GM19395 (cell line): ENCODE measurements at regions not wholly inside any gene's neighbourhood (a gene's known extent, or its start where the extent isn't known, plus 50 kb on each side); places are given as distances from the start of the nearest gene placed in this dataset.
"Not testable (repeated sequence)": the region's sequence is repeated elsewhere in the genome, so short reads cannot be mapped to it uniquely, and the experiment has no call there.

Experiments used
- ATAC-seq: cut with Tn5 transposase; IDR thresholded peaks from one replicate; pipeline ENCODE4 v1.9.1; 2021; ENCODE audit warnings: mild to moderate bottlenecking, moderate library complexity; ENCODE audit not compliant: unreplicated experiment

GRCh38 chrX:25807022-25807421 is 331.1 kb upstream of the MAGEB18 start:
- no peak for ATAC-seq

DNA sequence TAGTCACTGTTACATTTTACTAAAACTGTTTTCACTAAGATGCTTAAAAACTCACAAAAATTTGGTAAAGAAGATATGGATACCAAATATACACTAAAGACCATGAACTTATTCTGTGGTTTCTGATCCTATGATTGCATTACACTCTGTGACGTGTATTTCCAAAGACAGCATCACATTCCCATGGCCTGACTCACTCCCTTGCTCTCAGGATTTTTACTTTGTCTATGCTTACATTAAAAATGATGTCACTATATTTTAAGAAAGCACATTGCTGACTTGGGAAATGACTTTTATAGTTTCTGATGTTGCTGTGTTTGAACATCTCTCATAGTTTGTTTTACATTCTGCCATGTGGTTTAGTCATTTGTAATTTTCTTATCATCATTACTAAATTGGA is 327.9 kb upstream of the MAGEB18 start:
- no peak for ATAC-seq

DNA sequence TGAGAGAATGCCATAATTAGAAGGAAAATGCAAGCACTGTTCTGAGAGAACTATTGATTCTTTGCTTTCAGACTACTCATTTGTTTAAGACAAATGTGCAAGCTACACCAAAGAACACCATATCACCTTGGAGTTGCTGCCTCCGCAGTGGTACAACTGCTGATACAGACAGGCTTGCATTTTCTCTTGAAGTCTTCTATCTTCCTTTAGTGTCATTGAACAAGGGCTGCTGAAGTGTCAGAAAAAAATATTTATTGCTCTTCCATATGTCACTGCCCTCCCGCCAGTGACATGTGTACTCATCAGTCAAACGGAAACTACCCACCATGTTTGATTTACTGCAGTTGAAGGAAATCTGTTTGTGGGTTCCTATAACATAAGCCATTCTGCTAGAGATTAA is 318.3 kb upstream of the MAGEB18 start:
- no peak for ATAC-seq

GRCh38 chrX:25851141-25851540 is 287.0 kb upstream of the MAGEB18 start:
- ATAC-seq: no peak

DNA sequence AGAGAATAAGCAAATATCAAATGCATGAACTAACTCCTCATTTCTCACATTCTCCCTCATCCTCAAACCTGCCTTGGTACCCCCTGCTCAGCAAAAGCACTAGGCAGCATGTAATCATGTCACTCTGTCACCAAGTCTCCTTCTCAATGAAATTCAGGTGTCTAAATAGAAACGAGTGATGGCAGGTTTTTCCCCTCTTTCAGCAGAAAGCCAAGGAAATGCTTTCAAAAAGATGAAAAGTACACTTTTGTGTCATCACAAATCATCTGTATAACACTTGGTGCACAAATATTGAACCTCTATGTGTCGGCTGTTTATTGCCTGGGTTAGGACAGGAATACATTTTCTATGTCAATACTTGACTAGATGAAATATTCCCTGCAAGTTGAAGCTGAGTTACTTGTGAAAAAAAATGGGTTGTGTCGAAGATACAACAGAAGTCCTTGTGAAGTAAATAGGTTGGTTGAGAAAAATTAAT is 285.1 kb upstream of the MAGEB18 start:
- no peak for ATAC-seq

DNA sequence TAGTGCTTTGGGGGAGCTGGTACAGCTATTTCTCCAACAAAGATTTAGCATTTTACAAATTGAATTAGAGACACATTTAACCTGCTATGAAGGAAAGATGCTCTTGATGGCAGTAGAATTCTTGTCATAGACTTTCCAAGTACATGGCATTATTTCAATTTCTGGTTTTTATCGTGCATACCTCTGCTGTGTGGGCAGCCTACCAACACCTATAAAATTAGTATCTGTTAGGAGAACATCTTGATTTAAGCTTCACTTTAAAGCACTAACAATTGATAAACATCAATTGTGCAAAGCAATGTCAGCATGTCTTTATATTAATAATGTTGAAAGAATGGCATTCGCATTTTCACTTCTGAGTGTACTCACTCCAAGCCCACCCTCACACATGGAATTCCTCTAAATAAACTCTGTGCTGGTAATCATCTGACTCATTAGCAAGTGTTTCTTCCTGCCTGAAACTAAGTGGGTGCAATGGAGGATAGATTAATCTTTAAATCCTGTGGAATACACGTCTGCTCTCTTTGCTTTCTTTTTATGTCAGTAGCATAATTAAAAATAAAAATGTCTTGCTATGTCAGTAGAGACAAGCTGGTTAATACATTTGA is 279.8 kb upstream of the MAGEB18 start:
- ATAC-seq: no peak

DNA sequence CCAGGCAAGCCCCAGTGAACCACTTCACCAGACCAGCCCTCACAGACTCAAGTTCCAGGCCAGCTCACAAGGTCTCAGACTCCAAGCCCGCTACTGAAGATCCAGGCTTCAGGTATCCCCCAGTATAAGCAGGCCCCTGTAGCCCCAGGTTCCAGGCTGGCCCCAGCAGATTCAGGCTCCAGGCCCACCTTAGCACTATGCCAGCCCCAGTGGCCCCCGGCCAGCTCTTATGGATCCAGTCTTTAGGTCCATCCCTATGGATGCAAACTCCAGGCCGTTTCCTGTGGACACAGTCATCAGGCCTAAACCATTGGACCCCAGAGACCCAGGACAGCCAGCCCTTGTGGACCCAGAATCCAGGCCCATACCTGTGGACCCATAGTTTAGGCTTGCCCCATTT is 277.8 kb upstream of the MAGEB18 start:
- no peak for ATAC-seq

GRCh38 chrX:25869761-25870160 is 268.4 kb upstream of the MAGEB18 start:
- no peak for ATAC-seq

DNA sequence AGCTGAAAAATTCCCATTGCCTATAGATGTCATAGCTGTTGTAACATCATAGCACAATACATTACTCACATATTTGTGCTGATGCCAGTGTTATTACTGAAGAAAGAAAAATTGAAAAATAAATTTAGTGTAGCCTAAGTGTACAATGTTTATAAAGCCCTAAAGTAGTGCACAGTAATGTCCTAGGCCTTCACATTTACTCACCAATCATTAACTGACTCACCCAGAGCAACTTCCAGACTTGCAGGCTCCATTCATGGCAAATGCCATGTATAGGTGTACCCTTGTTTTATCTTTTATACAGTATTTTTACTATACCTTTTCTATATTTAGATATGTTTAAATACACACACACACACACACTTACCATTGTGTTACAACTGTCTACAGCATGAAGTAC is 265.4 kb upstream of the MAGEB18 start:
- ATAC-seq: no peak

DNA sequence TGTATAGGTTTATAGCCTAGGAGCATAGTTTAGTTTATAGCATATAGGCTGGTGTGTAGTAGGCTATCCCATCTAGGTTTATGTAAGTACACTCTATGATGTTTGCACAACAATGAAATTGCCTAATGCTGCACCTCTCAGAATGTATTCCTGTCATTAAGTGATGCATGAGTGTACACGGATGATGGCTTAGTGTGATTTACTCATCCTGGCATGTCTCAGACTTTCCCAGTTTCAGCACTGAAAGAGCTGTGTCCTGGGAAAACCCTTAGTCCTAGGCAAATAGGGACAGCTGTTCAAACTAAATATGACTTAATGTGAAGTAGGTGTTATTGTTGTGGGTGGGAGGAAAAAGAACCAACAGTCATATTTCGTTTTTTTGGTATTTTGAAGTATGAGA is 264.9 kb upstream of the MAGEB18 start:
- no peak for ATAC-seq

GRCh38 chrX:25878806-25879205 is 259.3 kb upstream of the MAGEB18 start:
- no peak for ATAC-seq

- ATAC-seq: not testable (repeated sequence)
Observed at GRCh38 chrX:25882503-25882902, 255.6 kb upstream of the MAGEB18 start.

DNA sequence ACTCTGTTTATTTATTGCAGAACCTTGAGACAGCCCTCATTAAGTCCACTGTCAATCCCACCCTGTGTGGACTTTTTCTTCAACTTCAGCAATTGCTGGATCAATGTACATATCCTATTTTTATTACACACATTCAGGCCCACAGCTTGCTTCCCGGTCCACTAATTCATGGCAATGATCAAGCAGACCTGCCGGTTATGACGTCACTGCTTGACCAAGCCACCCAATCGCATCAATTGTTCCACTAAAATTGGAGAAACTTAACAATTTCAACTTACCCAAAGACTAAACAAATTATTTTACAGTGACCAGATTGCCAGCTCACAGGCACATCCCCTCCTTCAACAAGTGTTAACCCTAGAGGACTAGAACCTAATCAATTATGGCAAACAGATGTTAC is 240.4 kb upstream of the MAGEB18 start:
- ATAC-seq: no peak

GRCh38 chrX:25905728-25906127 is 232.4 kb upstream of the MAGEB18 start:
- ATAC-seq: not testable (repeated sequence)

DNA sequence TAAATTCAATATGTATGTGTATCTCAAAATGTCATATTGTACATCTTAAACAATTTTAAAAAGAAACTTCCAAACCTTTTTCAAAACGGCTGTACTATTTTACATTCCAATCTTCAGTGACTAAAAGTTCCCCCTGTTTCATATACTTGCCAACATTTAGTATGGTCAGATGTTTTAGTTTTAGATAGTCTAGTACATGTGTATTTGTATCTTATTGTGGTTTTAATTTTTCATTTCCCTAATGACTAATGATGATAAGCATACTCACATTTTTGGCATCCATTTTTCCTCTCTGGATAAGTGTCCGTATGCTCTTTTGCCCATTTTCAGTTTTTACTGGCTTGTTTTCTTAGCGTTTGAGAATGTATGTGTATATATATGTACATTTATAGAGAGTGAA is 212.2 kb upstream of the MAGEB18 start:
- no peak for ATAC-seq

- no peak for ATAC-seq
Observed at GRCh38 chrX:25928316-25928715, 209.8 kb upstream of the MAGEB18 start.

- no peak for ATAC-seq
Observed at GRCh38 chrX:25941087-25941486, 197.1 kb upstream of the MAGEB18 start.

- no peak for ATAC-seq
Observed at GRCh38 chrX:25941559-25942250, 196.4 kb upstream of the MAGEB18 start.

- no peak for ATAC-seq
Observed at GRCh38 chrX:25968920-25969319, 169.2 kb upstream of the MAGEB18 start.

DNA sequence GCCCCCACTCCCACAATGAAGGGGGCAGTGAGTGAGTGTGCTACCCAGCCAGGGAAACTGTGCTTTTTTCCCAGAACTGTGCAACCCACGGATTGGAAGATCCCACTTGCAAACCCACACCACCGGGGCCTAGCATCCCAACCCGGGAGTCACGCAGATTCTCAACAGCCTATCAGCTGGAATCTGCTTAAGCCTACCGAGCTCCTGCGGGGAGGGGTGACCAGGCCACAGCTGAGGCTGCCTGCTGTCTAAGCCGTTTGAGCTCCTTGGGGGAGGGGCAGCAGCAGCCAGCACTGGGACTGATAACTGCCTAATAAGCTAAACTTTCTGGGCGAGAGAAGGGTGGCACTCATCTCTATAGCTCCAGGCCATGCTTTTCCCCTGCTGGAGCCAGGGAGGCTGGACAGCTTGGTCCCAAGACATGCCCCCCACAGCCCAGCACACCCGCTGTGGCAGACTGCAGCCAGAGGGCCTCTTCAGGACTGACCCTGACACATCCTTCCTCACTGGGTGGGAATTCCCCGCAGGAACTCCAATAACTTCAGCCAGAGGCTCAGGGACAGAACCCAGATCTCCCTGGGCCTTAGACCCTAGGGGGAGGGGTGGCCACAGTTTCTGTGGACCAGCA is 161.3 kb upstream of the MAGEB18 start:
- no peak for ATAC-seq

DNA sequence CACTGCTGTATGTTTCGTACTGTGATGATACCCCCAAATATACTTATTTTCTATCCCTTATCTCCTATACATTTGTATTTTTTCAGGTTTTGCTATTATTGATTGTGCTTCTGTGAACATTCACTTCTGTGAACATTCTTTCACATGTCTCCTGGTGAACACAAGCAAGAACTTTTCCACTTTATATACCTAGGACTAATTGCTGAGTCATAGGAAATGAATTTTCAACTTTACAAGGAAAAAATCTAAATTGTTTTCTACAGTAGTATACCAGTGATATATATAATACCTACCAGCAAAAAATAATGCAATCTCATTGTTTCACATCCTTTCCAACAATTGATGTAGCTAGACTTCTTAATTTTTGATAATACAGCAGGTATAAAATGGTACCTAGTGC is 139.5 kb upstream of the MAGEB18 start:
- no peak for ATAC-seq

DNA sequence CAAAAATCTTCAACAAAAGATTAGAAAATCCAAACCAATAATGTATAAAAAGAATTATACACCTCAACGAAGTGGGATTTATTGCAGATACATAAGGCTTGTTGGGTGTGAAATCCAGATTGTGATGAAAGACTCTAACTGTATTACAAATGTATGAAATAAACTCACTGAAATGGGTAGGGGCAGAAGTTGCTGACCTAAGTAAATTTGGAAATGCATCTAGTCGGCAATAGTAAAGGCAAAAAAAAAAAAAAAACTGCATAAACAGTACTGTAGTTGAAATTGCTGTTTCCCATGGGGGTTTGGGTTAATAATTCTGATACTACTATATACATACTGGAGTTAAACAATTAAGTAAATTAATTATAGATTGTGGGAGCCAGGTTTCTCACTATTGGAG is 130.7 kb upstream of the MAGEB18 start:
- ATAC-seq: no peak
